ENCODE measurements at regions not wholly inside any gene's neighbourhood (a gene's known extent, or its start where the extent isn't known, plus 50 kb on each side); places are given as distances from the start of the nearest gene placed in this dataset.
A peak's percentile ranks its signal among the peaks of the same experiment; 100 is the strongest.

DNA sequence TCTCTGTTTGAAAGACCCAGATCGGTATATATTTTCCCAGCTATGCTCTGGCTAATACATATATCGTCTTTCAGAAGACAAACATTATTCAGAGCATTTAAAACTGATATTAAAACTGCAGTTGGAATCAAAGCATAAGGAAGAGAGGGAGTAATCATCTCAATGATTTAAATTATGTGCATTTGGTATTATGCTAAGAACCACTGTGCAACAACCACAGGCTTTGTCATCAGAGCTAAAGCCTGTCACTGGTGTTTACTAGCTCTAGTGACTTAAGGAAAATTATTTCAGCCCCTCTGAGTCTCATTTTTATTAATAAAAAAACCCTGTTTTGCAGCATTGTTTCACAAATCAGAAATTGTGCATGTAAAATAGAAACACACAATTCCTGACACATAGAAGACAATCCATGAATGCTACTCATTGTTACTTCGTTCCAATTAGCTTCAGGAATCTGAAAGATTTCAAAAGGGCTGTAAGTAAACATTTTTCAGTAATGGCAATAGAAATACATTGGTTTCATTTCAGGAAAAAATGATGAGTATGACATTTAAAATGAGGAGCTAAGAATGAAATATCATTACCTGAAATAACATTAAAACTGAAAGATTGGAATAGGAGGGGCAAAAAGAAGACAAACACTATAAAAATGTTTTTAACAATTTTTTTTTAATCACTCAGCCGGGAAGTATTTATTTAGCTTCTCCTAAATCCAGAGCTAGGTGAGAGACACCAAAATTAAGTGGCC, 136.5 kb upstream of the ADAMTS18 start:
- Histone ChIP-seq H3K9me3 (ENCODE audit: insufficient read depth, low read depth, low read length) (no peaks in the 10 kb centered on the region), H3K9ac (ENCODE audit: low read depth, low read length, poor library complexity, severe bottlenecking) (no peak overlapping the region), H4K20me1 (ENCODE audit: insufficient read depth, low read length, poor library complexity, severe bottlenecking) (no peaks in the 10 kb centered on the region), H3K4me2 (ENCODE audit: low read depth, low read length, poor library complexity, severe bottlenecking) (no peak overlapping the region), H3F3A (ENCODE audit: low read depth) (no peaks in the 10 kb centered on the region), H3K9me2 (replicated peaks; ENCODE audit: low read depth, low read length) (no peaks in the 10 kb centered on the region), H2AFZ (ENCODE audit: low read length) (no peak overlapping the region), H3K4me1 (ENCODE audit: insufficient read depth, low read length, poor library complexity, severe bottlenecking) (no peaks in the 10 kb centered on the region), H3K79me2 (ENCODE audit: insufficient read depth, low read length) (no peaks in the 10 kb centered on the region), H3K27me3 (ENCODE audit: insufficient read depth, low read length, poor library complexity, severe bottlenecking) (peaks cover 18% of the 10 kb centered on the region), H3K36me3 (ENCODE audit: insufficient read depth, low read length) (no peaks in the 10 kb centered on the region), H3K4me3 (ENCODE audit: low read length, poor library complexity, severe bottlenecking) (no peak overlapping the region)
- TF ChIP-seq, protein P1, sequence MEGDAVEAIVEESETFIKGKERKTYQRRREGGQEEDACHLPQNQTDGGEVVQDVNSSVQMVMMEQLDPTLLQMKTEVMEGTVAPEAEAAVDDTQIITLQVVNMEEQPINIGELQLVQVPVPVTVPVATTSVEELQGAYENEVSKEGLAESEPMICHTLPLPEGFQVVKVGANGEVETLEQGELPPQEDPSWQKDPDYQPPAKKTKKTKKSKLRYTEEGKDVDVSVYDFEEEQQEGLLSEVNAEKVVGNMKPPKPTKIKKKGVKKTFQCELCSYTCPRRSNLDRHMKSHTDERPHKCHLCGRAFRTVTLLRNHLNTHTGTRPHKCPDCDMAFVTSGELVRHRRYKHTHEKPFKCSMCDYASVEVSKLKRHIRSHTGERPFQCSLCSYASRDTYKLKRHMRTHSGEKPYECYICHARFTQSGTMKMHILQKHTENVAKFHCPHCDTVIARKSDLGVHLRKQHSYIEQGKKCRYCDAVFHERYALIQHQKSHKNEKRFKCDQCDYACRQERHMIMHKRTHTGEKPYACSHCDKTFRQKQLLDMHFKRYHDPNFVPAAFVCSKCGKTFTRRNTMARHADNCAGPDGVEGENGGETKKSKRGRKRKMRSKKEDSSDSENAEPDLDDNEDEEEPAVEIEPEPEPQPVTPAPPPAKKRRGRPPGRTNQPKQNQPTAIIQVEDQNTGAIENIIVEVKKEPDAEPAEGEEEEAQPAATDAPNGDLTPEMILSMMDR (conservative IDR thresholded peaks at IDR 0.05; ENCODE audit: low read length), result no peak
- TF ChIP-seq EZH2phosphoT487 (IDR thresholded peaks at IDR 0.05; ENCODE audit: borderline replicate concordance), result no peak

DNA sequence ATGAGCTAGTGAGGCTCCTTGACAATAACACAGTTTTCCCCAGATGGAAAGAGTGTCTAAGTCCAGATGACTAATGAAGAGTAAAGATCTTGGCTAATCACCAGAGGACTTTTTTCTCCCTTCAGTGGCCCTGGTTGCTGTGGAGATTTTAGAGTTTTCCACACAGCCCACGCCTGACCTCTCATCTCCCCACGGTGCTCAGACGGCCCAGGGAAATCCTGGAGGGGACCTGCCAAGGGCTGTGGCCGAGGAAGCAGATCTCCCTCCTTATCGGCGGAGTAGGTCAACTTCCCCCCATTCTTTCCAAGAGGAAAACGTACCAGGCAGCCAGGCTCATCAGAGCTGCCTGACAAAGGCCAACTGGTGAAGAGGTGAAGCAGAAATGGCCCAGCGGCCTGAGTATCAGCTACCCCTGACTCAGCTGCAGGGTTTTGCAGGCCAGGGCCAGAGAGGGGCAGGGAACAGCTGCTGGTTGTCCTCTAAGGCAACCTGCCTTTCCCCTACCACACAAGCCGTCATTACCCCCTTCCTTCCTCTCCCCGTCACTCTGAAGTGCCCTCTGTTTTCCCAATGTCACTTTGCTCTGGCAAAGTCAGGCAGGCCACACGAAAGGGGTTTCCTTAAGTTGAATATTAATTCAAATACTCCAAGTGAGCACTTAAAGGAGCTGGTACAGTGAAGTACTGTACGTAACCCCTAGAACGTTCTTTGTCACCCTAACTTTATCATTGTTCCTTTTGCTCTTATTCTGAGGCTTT, 140.2 kb upstream of the ADAMTS18 start:
- peaks cover 4% of the 10 kb centered on the region for H3K4me1 ChIP-seq (ENCODE audit: insufficient read depth, low read length, poor library complexity, severe bottlenecking)
- H3K79me2 ChIP-seq (ENCODE audit: insufficient read depth, low read length), result no peaks in the 10 kb centered on the region
- no peaks in the 10 kb centered on the region for H3K36me3 ChIP-seq (ENCODE audit: insufficient read depth, low read length)
- no peak overlapping the region for H3K9ac ChIP-seq (ENCODE audit: low read depth, low read length, poor library complexity, severe bottlenecking)
- no peaks in the 10 kb centered on the region for H4K20me1 ChIP-seq (ENCODE audit: insufficient read depth, low read length, poor library complexity, severe bottlenecking)
- no peaks in the 10 kb centered on the region for H3F3A ChIP-seq (ENCODE audit: low read depth)
- H3K9me2 ChIP-seq (replicated peaks; ENCODE audit: low read depth, low read length), result no peaks in the 10 kb centered on the region
- no peak overlapping the region for H3K4me3 ChIP-seq (ENCODE audit: low read length, poor library complexity, severe bottlenecking)
- H2AFZ ChIP-seq (ENCODE audit: low read length), result no peak overlapping the region
- peaks cover 8% of the 10 kb centered on the region for H3K27me3 ChIP-seq (ENCODE audit: insufficient read depth, low read length, poor library complexity, severe bottlenecking)
- H3K4me2 ChIP-seq (ENCODE audit: low read depth, low read length, poor library complexity, severe bottlenecking), result no peak overlapping the region
- TF ChIP-seq, protein P1 (conservative IDR thresholded peaks at IDR 0.05; ENCODE audit: low read length), result no peak
- no peak for TF ChIP-seq EZH2phosphoT487 (IDR thresholded peaks at IDR 0.05; ENCODE audit: borderline replicate concordance)
- no peaks in the 10 kb centered on the region for H3K9me3 ChIP-seq (ENCODE audit: insufficient read depth, low read depth, low read length)

DNA sequence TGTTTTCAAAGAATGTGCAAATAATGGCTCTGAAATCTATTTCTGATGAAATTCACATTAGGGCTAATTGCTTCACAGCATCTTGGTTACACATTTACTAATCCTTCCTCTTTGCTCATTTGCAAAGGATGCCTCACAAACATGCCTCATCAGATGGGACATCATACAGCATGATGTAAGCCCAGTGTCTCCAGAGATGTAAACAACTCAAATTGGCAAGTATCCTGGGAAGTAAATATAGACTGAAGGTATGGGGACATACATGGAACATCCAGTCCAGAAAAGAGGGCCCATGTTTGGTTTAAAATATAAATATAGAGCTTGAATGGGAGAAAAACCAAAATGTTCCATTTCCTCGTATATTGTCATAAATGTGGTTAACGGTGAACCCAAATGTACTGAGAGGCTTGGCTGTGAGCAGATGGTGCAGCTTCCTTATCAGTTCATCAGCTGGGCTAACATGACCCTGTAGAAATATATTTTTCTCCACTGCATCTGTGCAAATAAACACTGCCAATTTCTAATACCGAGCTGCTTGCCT, 142.9 kb upstream of the NUDT7 start:
- H3K4me1 ChIP-seq (ENCODE audit: insufficient read depth, low read length, poor library complexity, severe bottlenecking), result peaks cover 5% of the 10 kb centered on the region
- TF ChIP-seq EZH2phosphoT487 (IDR thresholded peaks at IDR 0.05; ENCODE audit: borderline replicate concordance), result no peak
- TF ChIP-seq, protein P1 (conservative IDR thresholded peaks at IDR 0.05; ENCODE audit: low read length), result no peak
- no peak overlapping the region for H3K9ac ChIP-seq (ENCODE audit: low read depth, low read length, poor library complexity, severe bottlenecking)
- no peaks in the 10 kb centered on the region for H3K36me3 ChIP-seq (ENCODE audit: insufficient read depth, low read length)
- no peaks in the 10 kb centered on the region for H4K20me1 ChIP-seq (ENCODE audit: insufficient read depth, low read length, poor library complexity, severe bottlenecking)
- no peaks in the 10 kb centered on the region for H3K9me3 ChIP-seq (ENCODE audit: insufficient read depth, low read depth, low read length)
- H3F3A ChIP-seq (ENCODE audit: low read depth), result no peaks in the 10 kb centered on the region
- no peak overlapping the region for H3K4me3 ChIP-seq (ENCODE audit: low read length, poor library complexity, severe bottlenecking)
- H3K4me2 ChIP-seq (ENCODE audit: low read depth, low read length, poor library complexity, severe bottlenecking), result peak overlapping the region; percentile 30
- H3K79me2 ChIP-seq (ENCODE audit: insufficient read depth, low read length), result no peaks in the 10 kb centered on the region
- H3K27me3 ChIP-seq (ENCODE audit: insufficient read depth, low read length, poor library complexity, severe bottlenecking), result no peaks in the 10 kb centered on the region
- no peak overlapping the region for H2AFZ ChIP-seq (ENCODE audit: low read length)
- no peaks in the 10 kb centered on the region for H3K9me2 ChIP-seq (replicated peaks; ENCODE audit: low read depth, low read length)

Data from Loucy (cell line).